T-helper 2 cell treated with Interferon-gamma antibody and Interleukin-4, amounts not matched to agents 5 μg/mL and 100 μg/mL, for 36 hours (primary cell): ENCODE measurements at regions not wholly inside any gene's neighbourhood (a gene's known extent, or its start where the extent isn't known, plus 50 kb on each side); places are given as distances from the start of the nearest gene placed in this dataset.
"Not testable (repeated sequence)": the region's sequence is repeated elsewhere in the genome, so short reads cannot be mapped to it uniquely, and the experiment has no call there.

Experiments used
- DNase-seq: peaks from one replicate; pipeline ENCODE4 v3.0.0; 2021; ENCODE audit warnings: low spot score
- H3K27ac Mint-ChIP-seq: one replicate; pipeline ENCODE4 v1.8.0; 2021; ENCODE audit warnings: mild to moderate bottlenecking, mixed read lengths
- H3K27me3 Mint-ChIP-seq: one replicate; pipeline ENCODE4 v1.8.0; 2021; ENCODE audit warnings: low read depth, mixed read lengths
- H3K36me3 Mint-ChIP-seq: one replicate; pipeline ENCODE4 v1.8.0; 2021; ENCODE audit warnings: low read depth, mixed read lengths
- H3K4me1 Mint-ChIP-seq: one replicate; pipeline ENCODE4 v1.8.0; 2021; ENCODE audit warnings: low read depth, mixed read lengths
- H3K4me3 Mint-ChIP-seq: one replicate; pipeline ENCODE4 v1.8.0; 2022; ENCODE audit warnings: mild to moderate bottlenecking, moderate library complexity, mixed read lengths
- H3K9me3 Mint-ChIP-seq: one replicate; pipeline ENCODE4 v1.8.0; 2021; ENCODE audit warnings: mixed read lengths

GRCh38 chr6:139446768-139447655, 72.6 kb upstream of the CITED2 start:
- Mint-ChIP-seq H3K36me3 (peaks cover 2% of the 10 kb centered on the region), H3K27me3 (no peaks in the 10 kb centered on the region), H3K4me1 (peaks cover 34% of the 10 kb centered on the region), H3K27ac (no peak overlapping the region), H3K9me3 (no peaks in the 10 kb centered on the region), H3K4me3 (no peak overlapping the region)
- DNase-seq: no peak

DNA sequence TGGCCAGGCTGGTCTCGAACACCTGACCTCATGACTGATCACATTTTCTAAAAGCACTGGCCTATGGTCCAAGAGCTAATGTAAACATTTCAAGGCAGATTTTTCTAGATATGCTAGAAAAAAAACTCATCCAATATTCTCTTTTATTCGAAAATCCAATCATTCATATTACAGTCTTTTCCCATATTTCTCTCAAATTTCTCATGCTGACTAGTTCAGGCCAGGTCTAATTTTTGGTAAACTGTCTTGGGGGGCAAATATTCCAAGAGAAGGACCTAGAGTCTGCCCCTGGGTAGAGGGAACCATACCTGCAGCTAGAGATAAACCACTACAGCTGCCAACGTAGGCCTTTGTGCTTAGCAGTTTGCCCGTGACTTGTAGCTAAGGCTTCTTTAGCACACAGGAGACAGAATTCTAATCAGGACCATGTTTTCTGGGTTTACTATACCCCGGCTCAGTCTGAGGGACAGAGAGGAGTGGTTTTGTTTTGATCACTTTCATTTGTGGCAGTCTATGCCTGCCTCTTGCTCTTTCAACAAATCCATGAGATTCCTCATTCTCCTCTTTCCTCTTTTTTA, 71.8 kb upstream of the CITED2 start:
- Mint-ChIP-seq H3K4me1 (peaks cover 35% of the 10 kb centered on the region), H3K4me3 (no peak overlapping the region), H3K27me3 (no peaks in the 10 kb centered on the region), H3K27ac (no peak overlapping the region), H3K36me3 (peaks cover 2% of the 10 kb centered on the region), H3K9me3 (no peaks in the 10 kb centered on the region)
- no peak for DNase-seq

- not testable (repeated sequence) for H3K4me3 Mint-ChIP-seq, H3K9me3 Mint-ChIP-seq, H3K27me3 Mint-ChIP-seq, H3K27ac Mint-ChIP-seq, DNase-seq, H3K36me3 Mint-ChIP-seq
- H3K4me1 Mint-ChIP-seq: peaks cover 39% of the 10 kb centered on the region
These were observed 69.9 kb upstream of the CITED2 start for GRCh38 chr6:139444273-139444787.

- no peaks in the 10 kb centered on the region for H3K9me3 Mint-ChIP-seq
- H3K27me3 Mint-ChIP-seq: no peaks in the 10 kb centered on the region
- H3K36me3 Mint-ChIP-seq: peaks cover 4% of the 10 kb centered on the region
- H3K27ac Mint-ChIP-seq: no peak overlapping the region
- no peak for DNase-seq
- H3K4me3 Mint-ChIP-seq: no peak overlapping the region
- peaks cover 40% of the 10 kb centered on the region for H3K4me1 Mint-ChIP-seq
These were observed 69.0 kb upstream of the CITED2 start for GRCh38 chr6:139443231-139444112.

DNA sequence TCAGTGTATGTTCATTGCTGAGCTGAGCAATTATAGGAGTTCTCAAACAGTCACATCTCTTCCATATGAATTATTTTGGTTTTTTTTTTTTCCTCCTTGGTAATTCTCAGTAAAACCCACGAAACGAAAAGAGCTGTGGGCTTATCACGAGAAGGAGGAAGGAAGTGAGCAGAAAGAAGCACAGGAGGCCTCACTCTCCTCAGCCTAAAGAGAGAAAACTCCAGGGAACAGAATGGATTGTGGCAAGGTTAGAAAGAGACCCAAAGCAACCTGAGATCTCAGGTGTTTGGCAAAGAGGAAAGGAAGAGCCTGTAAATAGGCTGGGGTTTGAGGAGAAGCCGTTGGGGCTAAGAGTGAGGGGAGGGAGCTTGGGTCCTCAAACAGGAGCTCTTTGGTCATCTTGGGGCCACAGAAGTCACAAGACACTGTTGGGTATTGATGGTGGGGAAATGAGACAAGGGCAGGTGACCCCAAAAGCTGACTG, 67.8 kb upstream of the CITED2 start:
- Mint-ChIP-seq H3K4me3 (peak overlapping the region; percentile 75), H3K36me3 (peaks cover 4% of the 10 kb centered on the region), H3K9me3 (no peaks in the 10 kb centered on the region), H3K27ac (peak overlapping the region; percentile 90), H3K4me1 (peaks cover 29% of the 10 kb centered on the region), H3K27me3 (no peaks in the 10 kb centered on the region)
- no peak for DNase-seq

- peaks cover 19% of the 10 kb centered on the region for H3K4me1 Mint-ChIP-seq
- H3K4me3 Mint-ChIP-seq: no peak overlapping the region
- H3K27ac Mint-ChIP-seq: no peak overlapping the region
- DNase-seq: no peak
- no peaks in the 10 kb centered on the region for H3K9me3 Mint-ChIP-seq
- no peaks in the 10 kb centered on the region for H3K27me3 Mint-ChIP-seq
- H3K36me3 Mint-ChIP-seq: peaks cover 4% of the 10 kb centered on the region
These were observed 64.9 kb upstream of the CITED2 start for GRCh38 chr6:139439349-139439748.

GRCh38 chr6:139438775-139439174, 64.3 kb upstream of the CITED2 start:
- no peaks in the 10 kb centered on the region for H3K27me3 Mint-ChIP-seq
- DNase-seq: no peak
- peaks cover 19% of the 10 kb centered on the region for H3K4me1 Mint-ChIP-seq
- H3K36me3 Mint-ChIP-seq: peaks cover 4% of the 10 kb centered on the region
- H3K27ac Mint-ChIP-seq: no peak overlapping the region
- H3K9me3 Mint-ChIP-seq: no peaks in the 10 kb centered on the region
- no peak overlapping the region for H3K4me3 Mint-ChIP-seq

GRCh38 chr6:139436957-139437348, 62.5 kb upstream of the CITED2 start:
- no peak overlapping the region for H3K27ac Mint-ChIP-seq
- H3K4me1 Mint-ChIP-seq: peaks cover 10% of the 10 kb centered on the region
- peaks cover 7% of the 10 kb centered on the region for H3K9me3 Mint-ChIP-seq
- peaks cover 2% of the 10 kb centered on the region for H3K36me3 Mint-ChIP-seq
- peaks cover 6% of the 10 kb centered on the region for H3K27me3 Mint-ChIP-seq
- H3K4me3 Mint-ChIP-seq: no peak overlapping the region
- no peak for DNase-seq

GRCh38 chr6:139436200-139436956, 61.9 kb upstream of the CITED2 start:
- H3K36me3 Mint-ChIP-seq: peaks cover 2% of the 10 kb centered on the region
- H3K4me1 Mint-ChIP-seq: peaks cover 10% of the 10 kb centered on the region
- H3K27me3 Mint-ChIP-seq: peaks cover 6% of the 10 kb centered on the region
- H3K9me3 Mint-ChIP-seq: peaks cover 7% of the 10 kb centered on the region
- no peak for DNase-seq
- H3K27ac Mint-ChIP-seq: no peak overlapping the region
- H3K4me3 Mint-ChIP-seq: no peak overlapping the region

DNA sequence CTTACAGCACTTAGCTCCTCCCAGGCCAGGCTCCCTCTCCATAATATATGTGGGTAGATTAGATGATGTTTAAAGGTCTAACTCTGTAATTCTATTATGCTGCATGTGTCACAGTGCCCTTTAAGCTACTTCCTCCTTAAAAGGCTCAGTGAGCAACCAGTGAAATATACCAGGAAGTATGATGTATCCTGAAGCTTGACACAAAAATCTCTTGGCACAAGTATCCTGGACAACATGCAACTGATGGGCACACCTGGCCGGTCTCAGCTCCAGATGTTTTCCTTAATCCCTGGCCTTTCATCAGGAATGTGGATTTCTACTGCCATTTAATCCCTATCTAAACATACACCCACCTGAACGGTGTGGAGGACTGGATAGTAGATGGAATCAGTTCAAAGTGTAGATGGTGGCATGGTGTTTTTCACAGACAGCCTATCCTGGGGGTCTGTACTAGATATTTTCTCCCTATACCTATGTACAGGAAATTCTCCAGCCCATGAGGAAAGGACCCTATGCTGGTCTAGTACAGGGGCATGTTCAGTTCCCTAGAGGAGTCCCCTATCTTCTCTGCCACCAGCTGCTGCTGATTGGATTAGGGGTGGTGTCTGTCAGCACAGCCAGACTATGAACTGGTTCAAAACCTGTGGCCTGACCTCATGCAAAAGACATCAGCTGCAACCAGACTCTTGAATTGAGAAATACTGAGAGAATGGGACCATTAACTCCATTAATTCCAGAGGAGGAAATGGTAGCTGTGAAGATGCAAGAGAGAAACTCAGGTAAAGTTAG, 59.4 kb upstream of the CITED2 start:
- no peaks in the 10 kb centered on the region for H3K36me3 Mint-ChIP-seq
- H3K4me1 Mint-ChIP-seq: peaks cover 3% of the 10 kb centered on the region
- H3K27me3 Mint-ChIP-seq: peaks cover 7% of the 10 kb centered on the region
- DNase-seq: no peak
- H3K4me3 Mint-ChIP-seq: no peak overlapping the region
- H3K9me3 Mint-ChIP-seq: peaks cover 7% of the 10 kb centered on the region
- no peak overlapping the region for H3K27ac Mint-ChIP-seq

DNA sequence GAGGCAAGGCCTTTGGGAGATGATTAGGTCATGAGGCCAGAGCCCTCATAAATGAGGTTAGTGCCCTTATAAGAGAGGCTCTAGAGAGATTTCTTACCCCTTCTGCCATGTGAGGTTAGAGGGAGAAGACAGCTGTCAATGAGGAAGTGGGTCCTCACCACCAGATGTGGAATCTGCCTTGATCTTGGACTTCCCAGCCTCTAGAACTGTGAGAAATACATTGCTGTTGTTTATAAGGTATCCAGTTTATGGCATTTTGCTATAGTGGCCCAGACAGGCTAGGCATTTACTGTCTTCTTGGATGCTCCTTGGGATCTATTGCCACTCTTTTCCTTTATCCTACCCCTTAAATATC, 57.1 kb upstream of the CITED2 start:
- peaks cover 3% of the 10 kb centered on the region for H3K4me1 Mint-ChIP-seq

GRCh38 chr6:139430899-139431601, 56.6 kb upstream of the CITED2 start:
- no peak for DNase-seq
- Mint-ChIP-seq H3K4me3 (no peak overlapping the region), H3K36me3 (no peaks in the 10 kb centered on the region), H3K27ac (no peak overlapping the region), H3K9me3 (peaks cover 7% of the 10 kb centered on the region), H3K4me1 (peaks cover 3% of the 10 kb centered on the region), H3K27me3 (peaks cover 20% of the 10 kb centered on the region)

More for the DNA sequence above, 57.1 kb upstream of the CITED2 start:
- no peak for DNase-seq
- Mint-ChIP-seq H3K4me3 (no peak overlapping the region), H3K9me3 (peaks cover 7% of the 10 kb centered on the region), H3K27ac (no peak overlapping the region), H3K36me3 (no peaks in the 10 kb centered on the region), H3K27me3 (peaks cover 20% of the 10 kb centered on the region)
